Calu3 (cell line): ENCODE measurements at regions not wholly inside any gene's neighbourhood (a gene's known extent, or its start where the extent isn't known, plus 50 kb on each side); places are given as distances from the start of the nearest gene placed in this dataset.

ENCODE experiments used
- BruUV-seq: library from RNA; stranded (reverse); fragments of 400-500 nt; replicated peaks from 2 replicates; lab custom pipeline; 2021; lab: Mats Ljungman, UMichigan
- CTCF ChIA-PET: fragments of 300-600 bp; sonication (Branson Sonifier 250); formaldehyde crosslinking; loops from one replicate; lab custom pipeline; 2022; ENCODE audit warnings: antibody characterized with exemption; lab: Charles Lee
- DNase-seq: peaks from one replicate; pipeline ENCODE4 v3.0.0; 2022
- H3K27ac Mint-ChIP-seq: one replicate; pipeline ENCODE4 v1.8.0; 2022; ENCODE audit warnings: mixed read lengths; ENCODE audit not compliant: unreplicated experiment
- H3K27me3 Mint-ChIP-seq: one replicate; pipeline ENCODE4 v1.8.0; 2022; ENCODE audit warnings: mixed read lengths; ENCODE audit not compliant: unreplicated experiment
- H3K36me3 Mint-ChIP-seq: one replicate; pipeline ENCODE4 v1.8.0; 2022; ENCODE audit warnings: mild to moderate bottlenecking, moderate library complexity, mixed read lengths; ENCODE audit not compliant: insufficient read depth, unreplicated experiment
- H3K4me1 Mint-ChIP-seq: one replicate; pipeline ENCODE4 v1.8.0; 2022; ENCODE audit warnings: mild to moderate bottlenecking, low read depth, mixed read lengths; ENCODE audit not compliant: unreplicated experiment
- H3K4me3 Mint-ChIP-seq: one replicate; pipeline ENCODE4 v1.8.0; 2022; ENCODE audit warnings: mild to moderate bottlenecking, low read depth, moderate library complexity, mixed read lengths; ENCODE audit not compliant: unreplicated experiment
- H3K9me3 Mint-ChIP-seq: one replicate; pipeline ENCODE4 v1.8.0; 2022; ENCODE audit warnings: low read depth, mixed read lengths; ENCODE audit not compliant: unreplicated experiment
- CTCF ChIP-seq: fragments of 200-600 bp; IDR thresholded peaks from one replicate; pipeline ENCODE4 v1.8.0; 2022; ENCODE audit warnings: antibody characterized with exemption; ENCODE audit not compliant: unreplicated experiment
- intact Hi-C: fragments of 100-400 bp; cut with micrococcal nuclease; formaldehyde crosslinking; loops from one replicate; pipeline ENCODE4 v1.10.0; 2022; ENCODE audit not compliant: unreplicated experiment

DNA sequence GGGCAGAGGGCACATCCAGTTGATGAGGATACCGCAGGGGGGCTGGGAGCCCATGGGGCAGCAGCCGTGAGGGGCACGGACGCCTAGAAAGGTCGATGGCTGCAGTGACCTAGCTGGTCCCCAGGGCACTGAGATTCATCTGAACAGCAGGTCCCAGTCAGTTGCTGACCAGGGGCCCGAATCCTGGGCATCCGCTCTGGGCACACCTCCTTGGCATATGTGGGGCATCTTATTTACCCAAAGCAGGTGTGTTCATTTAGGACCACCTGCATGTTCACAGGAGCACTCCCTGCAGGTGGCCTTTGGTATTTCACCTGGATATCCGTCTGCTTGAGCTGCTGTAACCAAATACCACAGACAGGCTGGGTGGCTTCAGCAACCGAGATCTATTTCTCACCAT, 72.0 kb upstream of the ODC1 start:
- Mint-ChIP-seq H3K4me1 (no peaks in the 10 kb centered on the region), H3K27me3 (peaks cover 27% of the 10 kb centered on the region), H3K36me3 (no peaks in the 10 kb centered on the region), H3K27ac (no peak overlapping the region), H3K4me3 (no peak overlapping the region), H3K9me3 (peaks cover 3% of the 10 kb centered on the region)
- no peak for DNase-seq
- CTCF ChIA-PET: interaction anchor here (1.7 kb wide), 1 partner anchor 12 kb away, joined by 3 read pairs; no protein-coding TSS in a partner anchor
- intact Hi-C loops: no loop called here
- no TSS peak for BruUV-seq
- peak; percentile 58 for TF ChIP-seq CTCF

- Mint-ChIP-seq H3K27ac (no peak overlapping the region), H3K4me3 (no peak overlapping the region), H3K4me1 (peaks cover 7% of the 10 kb centered on the region), H3K36me3 (no peaks in the 10 kb centered on the region), H3K27me3 (peaks cover 22% of the 10 kb centered on the region), H3K9me3 (peaks cover 3% of the 10 kb centered on the region)
- intact Hi-C loops: no loop called here
- no TSS peak for BruUV-seq
- CTCF ChIA-PET: no interaction called here
- no peak for DNase-seq
- TF ChIP-seq CTCF: no peak
Observed at GRCh38 chr2:10519394-10519740, 71.2 kb upstream of the ODC1 start.

- no peak overlapping the region for H3K4me3 Mint-ChIP-seq
Observed at GRCh38 chr2:10518470-10519393, 70.6 kb upstream of the ODC1 start.

GRCh38 chr2:10517351-10518043, 69.4 kb upstream of the ODC1 start:
- peaks cover 12% of the 10 kb centered on the region for H3K4me1 Mint-ChIP-seq
- H3K36me3 Mint-ChIP-seq: no peaks in the 10 kb centered on the region
- no peak for DNase-seq
- H3K27me3 Mint-ChIP-seq: peaks cover 4% of the 10 kb centered on the region
- H3K9me3 Mint-ChIP-seq: peaks cover 3% of the 10 kb centered on the region
- BruUV-seq: no TSS peak
- CTCF ChIA-PET: no interaction called here
- no peak overlapping the region for H3K27ac Mint-ChIP-seq
- H3K4me3 Mint-ChIP-seq: no peak overlapping the region
- TF ChIP-seq CTCF: no peak
- intact Hi-C loops: no loop called here

More at GRCh38 chr2:10518470-10519393, 70.6 kb upstream of the ODC1 start:
- BruUV-seq: no TSS peak
- CTCF ChIA-PET: no interaction called here
- intact Hi-C loops: no loop called here
- H3K27ac Mint-ChIP-seq: no peak overlapping the region
- H3K27me3 Mint-ChIP-seq: peaks cover 16% of the 10 kb centered on the region
- H3K9me3 Mint-ChIP-seq: peaks cover 3% of the 10 kb centered on the region
- no peak for TF ChIP-seq CTCF
- peaks cover 12% of the 10 kb centered on the region for H3K4me1 Mint-ChIP-seq
- no peak for DNase-seq
- no peaks in the 10 kb centered on the region for H3K36me3 Mint-ChIP-seq
